ENCODE measurements at regions not wholly inside any gene's neighbourhood (a gene's known extent, or its start where the extent isn't known, plus 50 kb on each side); places are given as distances from the start of the nearest gene placed in this dataset.
"Not testable (repeated sequence)": the region's sequence is repeated elsewhere in the genome, so short reads cannot be mapped to it uniquely, and the experiment has no call there.

- intact Hi-C loops (cut with micrococcal nuclease), result no loop called here
Observed at GRCh38 chr13:50153401-50153800, 138.2 kb downstream of the KCNRG start.

GRCh38 chr13:50153876-50154275 lies 138.6 kb downstream of the KCNRG start:
- intact Hi-C loops (cut with micrococcal nuclease), result no loop called here

GRCh38 chr13:50154697-50155096 lies 139.5 kb downstream of the KCNRG start:
- intact Hi-C loops (cut with micrococcal nuclease), result no loop called here

DNA sequence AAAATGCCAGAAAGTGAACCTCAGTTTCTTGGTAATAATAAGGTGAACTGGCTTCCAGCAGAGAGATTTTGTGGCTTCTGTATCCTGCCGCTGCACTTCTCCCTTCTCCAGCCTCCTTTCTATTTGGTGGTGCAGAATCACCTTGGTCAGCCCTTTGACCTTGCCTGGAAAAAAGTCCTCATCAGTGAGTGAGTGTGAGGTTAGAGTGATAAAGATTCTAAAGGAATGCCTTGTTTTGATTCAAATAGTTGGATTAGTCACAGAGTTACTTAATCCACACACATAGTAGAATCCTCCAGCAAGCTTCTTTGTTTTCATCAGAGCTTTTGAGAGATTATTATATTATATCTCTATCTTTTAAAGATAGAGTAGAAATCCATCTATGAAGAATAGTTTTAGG lies 140.9 kb downstream of the KCNRG start:
- intact Hi-C loops (cut with micrococcal nuclease), result no loop called here

DNA sequence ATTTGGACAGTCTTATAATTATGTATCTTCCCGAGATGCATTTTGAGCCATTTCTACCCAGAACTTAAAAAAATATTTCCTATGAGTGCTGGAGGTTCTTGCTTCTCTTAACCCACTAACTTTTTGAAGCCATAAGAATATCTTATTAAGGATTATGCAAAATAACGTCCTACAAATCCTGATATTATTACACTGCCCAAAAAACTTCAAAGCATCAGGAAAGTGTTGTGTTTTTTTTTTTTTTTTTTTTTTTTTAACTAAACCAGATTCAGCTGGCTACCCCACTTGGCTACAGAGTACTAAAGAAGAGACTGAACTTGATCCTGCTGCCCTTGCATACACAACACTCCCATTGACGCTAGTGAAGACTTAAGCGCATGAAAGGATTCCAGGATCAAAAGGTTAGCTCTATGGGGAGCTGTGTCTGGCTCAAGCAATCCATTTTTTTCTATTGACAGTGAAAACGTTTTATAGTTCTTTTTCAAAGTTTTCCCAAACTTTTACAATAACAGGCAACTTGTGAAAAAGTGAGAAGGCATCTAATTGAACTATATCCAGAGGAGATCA lies 141.4 kb downstream of the KCNRG start:
- intact Hi-C loops (cut with micrococcal nuclease), result no loop called here

GRCh38 chr13:50158385-50159165 lies 143.3 kb downstream of the KCNRG start:
- intact Hi-C loops (cut with micrococcal nuclease), result no loop called here

- intact Hi-C loops (cut with micrococcal nuclease), result no loop called here
Observed at GRCh38 chr13:50159607-50160006, 144.4 kb downstream of the KCNRG start.

DNA sequence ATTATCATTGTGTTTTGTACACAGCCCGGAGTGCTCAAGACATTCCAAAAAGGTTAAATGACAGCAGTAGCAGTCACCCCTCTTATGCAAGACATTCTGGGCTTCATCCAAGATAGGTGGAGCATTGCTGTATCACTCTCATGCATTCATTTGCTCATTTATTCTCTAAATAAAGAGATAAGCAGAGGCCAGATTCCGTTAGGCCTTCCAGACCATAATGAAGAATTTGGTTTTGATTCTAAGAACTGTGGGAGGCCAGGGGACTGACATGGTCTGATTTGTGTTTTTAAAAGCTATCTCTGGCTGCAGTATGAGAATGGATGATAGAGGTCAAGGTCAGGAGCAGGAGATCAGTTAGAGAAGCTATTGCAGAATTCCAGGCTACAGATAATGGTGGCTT lies 145.8 kb downstream of the KCNRG start:
- intact Hi-C loops (cut with micrococcal nuclease), result no loop called here

DNA sequence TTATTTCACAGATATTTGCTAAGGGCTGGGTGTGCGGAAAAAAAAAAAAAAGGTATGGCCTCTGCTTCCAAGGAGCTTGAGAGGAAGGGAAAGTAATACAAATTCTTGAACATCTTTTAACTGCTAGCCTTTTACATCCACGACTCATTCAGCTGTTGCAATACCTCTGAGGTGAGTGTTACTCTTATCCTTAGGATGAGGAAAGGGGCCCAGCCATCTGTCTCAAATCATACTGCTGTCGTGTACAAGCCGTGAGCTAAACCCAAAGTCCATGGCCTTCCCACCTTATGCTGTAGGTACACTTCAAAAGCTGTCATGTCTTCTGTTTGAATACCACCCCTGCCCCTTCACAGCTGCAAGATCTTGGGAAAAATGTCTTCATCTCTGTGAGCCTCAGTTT lies 146.8 kb downstream of the KCNRG start:
- intact Hi-C loops (cut with micrococcal nuclease), result no loop called here

- intact Hi-C loops (cut with micrococcal nuclease), result no loop called here
Observed at GRCh38 chr13:50162567-50162966, 147.3 kb downstream of the KCNRG start.

- intact Hi-C loops (cut with micrococcal nuclease), result no loop called here
Observed at GRCh38 chr13:50167224-50167947, 152.1 kb downstream of the KCNRG start.

DNA sequence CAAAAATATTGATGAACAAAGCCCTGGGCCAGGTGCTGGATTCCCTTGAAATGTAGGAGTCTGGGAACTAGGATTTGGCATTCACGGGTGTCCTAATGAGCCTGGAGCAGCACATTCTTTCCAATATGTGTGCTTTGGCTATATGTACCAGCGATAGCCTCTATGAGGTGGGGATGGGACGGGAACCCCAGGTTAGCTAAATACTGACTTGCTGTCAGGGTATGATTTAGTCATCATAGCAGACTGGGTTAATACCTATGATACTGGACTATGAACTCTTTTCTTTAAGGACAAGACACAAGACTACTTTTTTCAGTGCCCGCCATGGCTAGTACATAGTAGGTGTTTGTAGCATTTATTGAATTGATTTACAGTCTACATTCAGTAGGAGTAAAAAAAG lies 152.7 kb downstream of the KCNRG start:
- intact Hi-C loops (cut with micrococcal nuclease), result no loop called here

DNA sequence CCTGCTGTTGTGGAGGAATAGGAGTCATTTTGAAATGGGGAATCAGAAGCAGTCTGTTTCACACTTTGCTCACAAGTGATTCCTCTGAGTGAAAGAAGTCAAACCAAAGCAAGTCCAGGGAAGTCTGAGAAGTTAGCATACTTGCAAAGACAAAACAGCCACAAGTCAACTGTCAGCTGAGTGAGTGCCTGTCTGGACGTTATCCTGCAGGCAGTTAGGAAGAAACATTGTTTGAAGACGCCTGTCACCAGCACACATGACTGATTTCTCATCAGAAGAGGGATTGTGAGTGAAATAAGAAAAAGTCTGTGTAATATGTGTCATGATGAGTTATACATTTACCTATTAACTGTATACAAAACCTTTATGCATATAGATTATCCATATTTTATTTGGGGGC lies 153.5 kb downstream of the KCNRG start:
- intact Hi-C loops (cut with micrococcal nuclease), result no loop called here

- intact Hi-C loops (cut with micrococcal nuclease), result no loop called here
Observed at GRCh38 chr13:50170447-50171037, 155.3 kb downstream of the KCNRG start.

GRCh38 chr13:50171590-50172282 lies 156.5 kb downstream of the KCNRG start:
- intact Hi-C loops (cut with micrococcal nuclease), result no loop called here

DNA sequence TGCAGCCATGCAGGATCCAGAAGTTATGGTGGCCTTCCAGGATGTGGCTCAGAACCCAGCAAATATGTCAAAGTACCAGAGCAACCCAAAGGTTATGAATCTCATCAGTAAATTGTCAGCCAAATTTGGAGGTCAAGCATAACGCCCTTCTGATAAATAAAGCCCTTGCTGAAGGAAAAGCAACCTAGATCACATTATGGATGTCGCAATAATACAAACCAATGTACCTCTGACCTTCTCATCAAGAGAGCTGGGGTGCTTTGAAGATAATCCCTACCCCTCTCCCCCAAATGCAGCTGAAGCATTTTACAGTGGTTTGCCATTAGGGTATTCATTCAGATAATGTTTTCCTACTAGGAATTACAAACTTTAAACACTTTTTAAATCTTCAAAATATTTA lies 157.8 kb downstream of the KCNRG start:
- intact Hi-C loops (cut with micrococcal nuclease), result not testable (repeated sequence)

DNA sequence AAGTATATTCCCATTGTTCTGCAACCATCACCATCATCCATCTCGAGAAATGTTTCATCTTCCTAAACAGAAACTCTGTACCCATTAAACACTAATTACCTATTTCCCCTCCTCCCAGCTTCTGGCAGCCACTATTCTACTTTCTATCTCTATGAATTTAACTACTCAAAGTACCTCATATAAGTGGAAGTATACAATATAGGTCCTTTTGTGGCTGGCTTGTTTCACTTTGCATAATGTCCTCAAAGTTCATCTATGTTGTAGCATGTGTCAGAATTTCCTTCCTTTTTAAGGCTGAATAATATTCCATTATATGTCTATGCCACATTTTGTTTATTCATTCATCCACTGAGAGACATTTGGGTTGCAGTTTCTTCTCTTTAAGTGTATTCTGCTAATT lies 159.4 kb downstream of the KCNRG start:
- intact Hi-C loops (cut with micrococcal nuclease), result no loop called here

DNA sequence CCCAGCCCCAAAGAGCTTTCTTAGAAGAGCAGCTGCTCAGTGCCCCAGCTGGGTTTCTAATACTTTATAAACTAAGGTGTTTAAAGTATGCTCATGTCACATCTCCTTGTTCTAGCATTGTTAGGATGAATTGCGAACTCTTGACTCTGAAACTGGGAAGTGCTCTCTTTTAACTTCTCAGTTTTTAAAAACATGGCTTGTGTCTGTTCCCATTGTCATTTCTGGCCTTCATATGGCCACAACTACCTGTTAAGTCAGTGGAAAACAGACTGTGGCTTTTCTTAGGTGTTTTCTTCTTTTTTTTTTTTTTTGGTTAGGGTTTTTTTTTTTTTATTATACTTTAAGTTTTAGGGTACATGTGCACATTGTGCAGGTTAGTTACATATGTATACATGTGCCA lies 164.7 kb downstream of the KCNRG start:
- intact Hi-C loops (cut with micrococcal nuclease), result no loop called here

GRCh38 chr13:50185769-50186763 lies 170.8 kb downstream of the KCNRG start:
- intact Hi-C loops (cut with micrococcal nuclease), result not testable (repeated sequence)

- intact Hi-C loops (cut with micrococcal nuclease), result no loop called here
Observed at GRCh38 chr13:50187352-50188029, 172.2 kb downstream of the KCNRG start.

Data from T-helper 2 cell treated with Interferon-gamma antibody and Interleukin-4, amounts not matched to agents 100 ng/mL and 5 ng/mL, for 36 hours (primary cell).